GM12892 (cell line): ENCODE measurements at regions not wholly inside any gene's neighbourhood (a gene's known extent, or its start where the extent isn't known, plus 50 kb on each side); places are given as distances from the start of the nearest gene placed in this dataset.
A peak's percentile ranks its signal among the peaks of the same experiment; 100 is the strongest.

Experiments
- DNase-seq: peaks from one replicate; pipeline ENCODE4 v3.0.0; 2011; ENCODE audit not compliant: insufficient read length
- FAIRE-seq: peaks from 2 replicates; lab custom pipeline; 2011; peaks lifted over from hg19 to GRCh38; lab: Jason Lieb, UNC
- POLR2A ChIP-seq: IDR thresholded peaks from 2 replicates; pipeline ENCODE4 v1.6.1; 2011; ENCODE audit warnings: low read depth, low read length, control low read depth
- POLR2AphosphoS5 ChIP-seq: IDR thresholded peaks from 2 replicates; pipeline ENCODE4 v1.6.1; 2011; ENCODE audit warnings: low read depth, low read length, control low read depth
- TAF1 ChIP-seq: IDR thresholded peaks from 2 replicates; pipeline ENCODE4 v1.6.1; 2011; ENCODE audit warnings: low read depth, mild to moderate bottlenecking, control low read depth, low read length, borderline replicate concordance

GRCh38 chr1:96927125-96927524 is 205.5 kb downstream of the PTBP2 start:
- DNase-seq (no peak), FAIRE-seq (no peak)
- TF ChIP-seq POLR2A = no peak
- TF ChIP-seq TAF1 = no peak
- TF ChIP-seq POLR2AphosphoS5 = no peak

- DNase-seq (no peak), FAIRE-seq (no peak)
- no peak for TF ChIP-seq TAF1
- TF ChIP-seq POLR2AphosphoS5 = no peak
- no peak for TF ChIP-seq POLR2A
Observed at GRCh38 chr1:96931136-96931535, 209.6 kb downstream of the PTBP2 start.

- no peak for FAIRE-seq
- no peak for DNase-seq
- TF ChIP-seq POLR2A (no peak), POLR2AphosphoS5 (no peak), TAF1 (no peak)
Observed at GRCh38 chr1:96934282-96934681, 212.7 kb downstream of the PTBP2 start.

- TF ChIP-seq TAF1 (no peak), POLR2AphosphoS5 (no peak), POLR2A (no peak)
- FAIRE-seq (no peak), DNase-seq (no peak)
Observed at GRCh38 chr1:96944432-96945092, 223.0 kb downstream of the PTBP2 start.

- DNase-seq (no peak), FAIRE-seq (no peak)
Observed at GRCh38 chr1:96945509-96946084, 224.0 kb downstream of the PTBP2 start.

GRCh38 chr1:96955307-96956012 is 233.9 kb downstream of the PTBP2 start:
- TF ChIP-seq POLR2AphosphoS5 (no peak), TAF1 (no peak), POLR2A (no peak)
- DNase-seq (no peak), FAIRE-seq (no peak)

More at GRCh38 chr1:96945509-96946084, 224.0 kb downstream of the PTBP2 start:
- no peak for TF ChIP-seq POLR2A
- TF ChIP-seq POLR2AphosphoS5 = no peak
- no peak for TF ChIP-seq TAF1

GRCh38 chr1:96962216-96962615 is 240.6 kb downstream of the PTBP2 start:
- DNase-seq (no peak), FAIRE-seq (no peak)
- no peak for TF ChIP-seq TAF1
- no peak for TF ChIP-seq POLR2A
- no peak for TF ChIP-seq POLR2AphosphoS5

- no peak for FAIRE-seq
- DNase-seq = no peak
- no peak for TF ChIP-seq TAF1
- no peak for TF ChIP-seq POLR2A
- no peak for TF ChIP-seq POLR2AphosphoS5
Observed at GRCh38 chr1:96962751-96963211, 241.2 kb downstream of the PTBP2 start.

GRCh38 chr1:96964761-96965160 is 243.2 kb downstream of the PTBP2 start:
- no peak for FAIRE-seq
- no peak for DNase-seq
- TF ChIP-seq POLR2AphosphoS5 = no peak

GRCh38 chr1:96966536-96967138 is 245.1 kb downstream of the PTBP2 start:
- FAIRE-seq (peak; percentile 86), DNase-seq (peak; percentile 0)
- TF ChIP-seq POLR2A (no peak), POLR2AphosphoS5 (no peak), TAF1 (no peak)

GRCh38 chr1:96967311-96967710 is 245.7 kb downstream of the PTBP2 start:
- FAIRE-seq = no peak
- no peak for TF ChIP-seq POLR2AphosphoS5
- no peak for TF ChIP-seq POLR2A
- TF ChIP-seq TAF1 = no peak
- no peak for DNase-seq

- DNase-seq (no peak), FAIRE-seq (no peak)
- no peak for TF ChIP-seq TAF1
Observed at GRCh38 chr1:96968541-96968940, 247.0 kb downstream of the PTBP2 start.
